ENCODE measurements at regions not wholly inside any gene's neighbourhood (a gene's known extent, or its start where the extent isn't known, plus 50 kb on each side); places are given as distances from the start of the nearest gene placed in this dataset.
A peak's percentile ranks its signal among the peaks of the same experiment; 100 is the strongest.

DNA sequence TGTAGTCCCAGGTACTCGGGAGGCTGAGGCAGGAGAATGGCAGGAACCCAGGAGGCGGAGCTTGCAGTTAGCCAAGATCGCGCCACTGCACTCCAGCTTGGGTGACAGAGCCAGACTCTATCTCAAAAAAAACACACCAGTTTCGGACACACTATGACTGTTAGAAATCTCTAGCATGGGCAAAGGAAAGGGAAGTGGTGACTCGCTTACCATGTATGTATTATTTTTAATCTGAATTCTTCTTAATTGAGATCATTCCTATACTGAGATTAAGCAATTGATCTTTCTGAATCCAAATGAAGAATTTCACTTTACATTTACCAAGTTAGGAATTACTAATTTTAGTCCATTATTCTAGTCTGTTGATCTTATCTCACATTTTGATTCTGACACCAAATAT, 459.2 kb upstream of the ALCAM start:
- Histone ChIP-seq H3K27ac (replicated peaks; ENCODE audit: low read length) (no peak overlapping the region), H2BK12ac (ENCODE audit: low read length) (no peak overlapping the region), H2AFZ (ENCODE audit: low read length) (no peak overlapping the region), H2BK120ac (ENCODE audit: low read depth, low read length) (no peak overlapping the region), H3K4me2 (ENCODE audit: insufficient read depth, low read length, poor library complexity, severe bottlenecking) (no peak overlapping the region), H4K91ac (ENCODE audit: low read depth, low read length, poor library complexity) (no peak overlapping the region), H3K4ac (ENCODE audit: low read length) (no peak overlapping the region), H3K14ac (ENCODE audit: low read length) (no peak overlapping the region), H3K9me3 (replicated peaks in 1 of 2; ENCODE audit: control insufficient read depth in 2 of 2, insufficient read depth in 1 of 2, low read depth in 1 of 2, low read length in 2 of 2) (peaks cover 6 to 7% of the 10 kb centered on the region in 2 donors), H2BK15ac (ENCODE audit: low read length) (no peak overlapping the region), H4K8ac (ENCODE audit: low read depth, low read length) (no peak overlapping the region), H2BK5ac (ENCODE audit: low read length) (no peak overlapping the region), H3K18ac (ENCODE audit: low read length) (no peak overlapping the region), H3K36me3 (replicated peaks in 1 of 2; ENCODE audit: control insufficient read depth in 2 of 2, insufficient read depth in 2 of 2, low read length in 2 of 2) (no peaks in the 10 kb centered on the region), H3K79me1 (ENCODE audit: low read depth, low read length) (no peaks in the 10 kb centered on the region), H3K4me1 (ENCODE audit: control insufficient read depth in 2 of 2, insufficient read depth in 1 of 2, low read depth in 1 of 2, low read length in 2 of 2) (peaks cover 1 to 5% of the 10 kb centered on the region in 2 donors), H3K9ac (ENCODE audit: low read depth, low read length, poor library complexity) (no peak overlapping the region), H3K4me3 (ENCODE audit: low read length in 2 of 2) (no peak overlapping the region), H2AK5ac (ENCODE audit: low read depth, low read length) (no peak overlapping the region), H3K27me3 (ENCODE audit: control insufficient read depth in 3 of 3, insufficient read depth in 3 of 3, low read depth in 1 of 3, low read length in 3 of 3) (no peaks in the 10 kb centered on the region), H3K23ac (ENCODE audit: low read depth, low read length, poor library complexity) (no peak overlapping the region)
- DNase-seq (ENCODE audit: low spot score): no peak
- WGBS, 2 donors (ENCODE audit: extremely low coverage in 2 of 2, insufficient read length in 2 of 2, insufficient replicate concordance in 1 of 2): no CpG with 5 or more reads among the region's 6 CpGs

DNA sequence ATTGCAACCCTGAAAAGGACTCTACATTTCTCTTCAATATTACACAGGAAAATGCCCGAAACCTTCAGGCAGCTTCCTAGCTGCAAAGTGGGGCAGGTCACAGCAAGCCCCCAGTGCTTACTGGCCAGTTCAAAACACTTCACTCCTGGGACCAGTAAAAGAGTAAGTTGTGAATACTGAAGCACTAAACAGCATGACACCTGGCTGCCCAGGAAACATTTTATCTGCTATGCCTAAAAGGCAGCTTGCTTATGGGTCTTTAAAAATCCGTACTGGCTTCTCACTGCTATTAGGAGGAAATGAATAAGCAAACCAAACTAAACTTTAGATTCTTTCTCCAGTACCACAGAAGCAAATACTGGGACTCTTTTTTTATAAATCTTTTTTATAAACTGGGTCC, 457.9 kb upstream of the ALCAM start:
- Histone ChIP-seq H3K27ac (replicated peaks; ENCODE audit: low read length) (no peak overlapping the region), H4K91ac (ENCODE audit: low read depth, low read length, poor library complexity) (no peak overlapping the region), H2BK12ac (ENCODE audit: low read length) (no peak overlapping the region), H3K4me1 (ENCODE audit: control insufficient read depth in 2 of 2, insufficient read depth in 1 of 2, low read depth in 1 of 2, low read length in 2 of 2) (peaks cover 1 to 5% of the 10 kb centered on the region in 2 donors), H4K8ac (ENCODE audit: low read depth, low read length) (no peak overlapping the region), H3K27me3 (ENCODE audit: control insufficient read depth in 3 of 3, insufficient read depth in 3 of 3, low read depth in 1 of 3, low read length in 3 of 3) (no peaks in the 10 kb centered on the region), H3K23ac (ENCODE audit: low read depth, low read length, poor library complexity) (no peak overlapping the region), H2BK5ac (ENCODE audit: low read length) (no peak overlapping the region), H2BK120ac (ENCODE audit: low read depth, low read length) (no peak overlapping the region), H3K14ac (ENCODE audit: low read length) (no peak overlapping the region), H3K9ac (ENCODE audit: low read depth, low read length, poor library complexity) (no peak overlapping the region), H3K79me1 (ENCODE audit: low read depth, low read length) (no peaks in the 10 kb centered on the region), H3K4me3 (ENCODE audit: low read length in 2 of 2) (no peak overlapping the region), H3K4me2 (ENCODE audit: insufficient read depth, low read length, poor library complexity, severe bottlenecking) (no peak overlapping the region), H3K36me3 (replicated peaks in 1 of 2; ENCODE audit: control insufficient read depth in 2 of 2, insufficient read depth in 2 of 2, low read length in 2 of 2) (no peaks in the 10 kb centered on the region), H3K18ac (ENCODE audit: low read length) (no peak overlapping the region), H3K9me3 (replicated peaks in 1 of 2; ENCODE audit: control insufficient read depth in 2 of 2, insufficient read depth in 1 of 2, low read depth in 1 of 2, low read length in 2 of 2) (peaks cover 0 to 5% of the 10 kb centered on the region in 2 donors), H2BK15ac (ENCODE audit: low read length) (no peak overlapping the region), H2AK5ac (ENCODE audit: low read depth, low read length) (no peak overlapping the region), H2AFZ (ENCODE audit: low read length) (peak overlapping the region; percentile 78), H3K4ac (ENCODE audit: low read length) (no peak overlapping the region)
- WGBS, 2 donors (ENCODE audit: extremely low coverage in 2 of 2, insufficient read length in 2 of 2, insufficient replicate concordance in 1 of 2): no CpG with 5 or more reads among the region's 2 CpGs
- no peak for DNase-seq (ENCODE audit: low spot score)

DNA sequence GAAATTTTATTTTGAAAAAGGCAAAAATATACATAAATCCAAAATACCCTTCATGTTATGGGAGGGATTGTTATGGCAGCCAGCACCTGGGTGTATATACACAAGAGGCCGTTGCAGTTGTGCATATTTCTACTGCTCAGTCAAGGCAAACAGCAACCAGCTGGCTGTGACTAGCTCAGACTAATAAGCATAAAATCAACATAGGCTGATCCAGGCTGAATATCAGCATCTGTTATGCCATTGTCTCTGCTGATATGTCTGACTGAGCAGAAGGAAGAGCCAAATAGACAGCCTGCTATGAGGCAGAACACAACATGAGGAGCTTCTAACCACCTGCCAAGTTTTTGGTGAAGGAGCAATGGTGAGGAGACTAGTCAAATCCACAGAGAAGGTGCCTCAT, 457.5 kb upstream of the ALCAM start:
- Histone ChIP-seq H2BK120ac (ENCODE audit: low read depth, low read length) (no peak overlapping the region), H3K27me3 (ENCODE audit: control insufficient read depth in 3 of 3, insufficient read depth in 3 of 3, low read depth in 1 of 3, low read length in 3 of 3) (no peaks in the 10 kb centered on the region), H3K79me1 (ENCODE audit: low read depth, low read length) (no peaks in the 10 kb centered on the region), H3K9me3 (replicated peaks in 1 of 2; ENCODE audit: control insufficient read depth in 2 of 2, insufficient read depth in 1 of 2, low read depth in 1 of 2, low read length in 2 of 2) (peaks cover 0 to under 1% of the 10 kb centered on the region in 2 donors), H3K4ac (ENCODE audit: low read length) (no peak overlapping the region), H3K4me3 (ENCODE audit: low read length in 2 of 2) (no peak overlapping the region), H3K4me2 (ENCODE audit: insufficient read depth, low read length, poor library complexity, severe bottlenecking) (no peak overlapping the region), H2AFZ (ENCODE audit: low read length) (peak overlapping the region; percentile 78), H3K36me3 (replicated peaks in 1 of 2; ENCODE audit: control insufficient read depth in 2 of 2, insufficient read depth in 2 of 2, low read length in 2 of 2) (no peaks in the 10 kb centered on the region), H4K91ac (ENCODE audit: low read depth, low read length, poor library complexity) (no peak overlapping the region), H4K8ac (ENCODE audit: low read depth, low read length) (no peak overlapping the region), H2BK5ac (ENCODE audit: low read length) (no peak overlapping the region), H2BK15ac (ENCODE audit: low read length) (no peak overlapping the region), H2AK5ac (ENCODE audit: low read depth, low read length) (no peak overlapping the region), H3K9ac (ENCODE audit: low read depth, low read length, poor library complexity) (no peak overlapping the region), H3K4me1 (ENCODE audit: control insufficient read depth in 2 of 2, insufficient read depth in 1 of 2, low read depth in 1 of 2, low read length in 2 of 2) (peaks cover 1 to 5% of the 10 kb centered on the region in 2 donors), H3K23ac (ENCODE audit: low read depth, low read length, poor library complexity) (no peak overlapping the region), H2BK12ac (ENCODE audit: low read length) (no peak overlapping the region), H3K14ac (ENCODE audit: low read length) (no peak overlapping the region), H3K27ac (replicated peaks; ENCODE audit: low read length) (no peak overlapping the region), H3K18ac (ENCODE audit: low read length) (no peak overlapping the region)
- whole genome bisulfite sequencing, 2 donors (ENCODE audit: extremely low coverage in 2 of 2, insufficient read length in 2 of 2, insufficient replicate concordance in 1 of 2): no CpG with 5 or more reads among the region's 1 CpG
- no peak for DNase-seq (ENCODE audit: low spot score)

DNA sequence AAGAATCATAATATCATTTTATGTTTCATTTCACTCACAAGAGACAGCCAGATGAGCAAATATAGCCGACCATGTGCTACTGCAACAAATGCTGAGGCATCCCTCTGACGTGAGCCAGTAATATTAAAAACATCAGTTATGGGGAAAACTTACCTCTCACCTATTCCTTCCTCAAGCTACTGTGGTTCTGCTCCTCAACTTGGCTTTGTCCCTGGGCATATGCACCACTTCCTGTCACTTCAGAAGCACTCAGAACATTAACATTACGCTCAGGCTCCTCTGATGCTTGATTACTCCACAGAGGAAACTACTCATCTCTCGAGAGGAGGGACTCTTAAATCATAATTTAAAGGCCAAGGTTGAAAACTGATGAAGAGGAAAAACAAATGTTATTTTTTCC, 457.0 kb upstream of the ALCAM start:
- no peak overlapping the region for H3K27ac ChIP-seq (replicated peaks; ENCODE audit: low read length)
- H3K14ac ChIP-seq (ENCODE audit: low read length): no peak overlapping the region
- H3K9me3 ChIP-seq (replicated peaks in 1 of 2; ENCODE audit: control insufficient read depth in 2 of 2, insufficient read depth in 1 of 2, low read depth in 1 of 2, low read length in 2 of 2): no peaks in the 10 kb centered on the region
- no peaks in the 10 kb centered on the region for H3K36me3 ChIP-seq (replicated peaks in 1 of 2; ENCODE audit: control insufficient read depth in 2 of 2, insufficient read depth in 2 of 2, low read length in 2 of 2)
- H4K91ac ChIP-seq (ENCODE audit: low read depth, low read length, poor library complexity): no peak overlapping the region
- no peak overlapping the region for H2BK12ac ChIP-seq (ENCODE audit: low read length)
- no peak overlapping the region for H2AK5ac ChIP-seq (ENCODE audit: low read depth, low read length)
- H3K9ac ChIP-seq (ENCODE audit: low read depth, low read length, poor library complexity): no peak overlapping the region
- no peak overlapping the region for H2BK120ac ChIP-seq (ENCODE audit: low read depth, low read length)
- no peaks in the 10 kb centered on the region for H3K79me1 ChIP-seq (ENCODE audit: low read depth, low read length)
- DNase-seq (ENCODE audit: low spot score): no peak
- peak overlapping the region; percentile 78 for H2AFZ ChIP-seq (ENCODE audit: low read length)
- no CpG with 5 or more reads among the region's 4 CpGs for whole genome bisulfite sequencing, 2 donors (ENCODE audit: extremely low coverage in 2 of 2, insufficient read length in 2 of 2, insufficient replicate concordance in 1 of 2)
- H3K27me3 ChIP-seq (ENCODE audit: control insufficient read depth in 3 of 3, insufficient read depth in 3 of 3, low read depth in 1 of 3, low read length in 3 of 3): no peaks in the 10 kb centered on the region
- no peak overlapping the region for H3K4me3 ChIP-seq (ENCODE audit: low read length in 2 of 2)
- H2BK5ac ChIP-seq (ENCODE audit: low read length): no peak overlapping the region
- peaks cover 1 to 5% of the 10 kb centered on the region in 2 donors for H3K4me1 ChIP-seq (ENCODE audit: control insufficient read depth in 2 of 2, insufficient read depth in 1 of 2, low read depth in 1 of 2, low read length in 2 of 2)
- H2BK15ac ChIP-seq (ENCODE audit: low read length): no peak overlapping the region
- H3K18ac ChIP-seq (ENCODE audit: low read length): no peak overlapping the region
- H3K23ac ChIP-seq (ENCODE audit: low read depth, low read length, poor library complexity): no peak overlapping the region
- H3K4ac ChIP-seq (ENCODE audit: low read length): no peak overlapping the region
- no peak overlapping the region for H3K4me2 ChIP-seq (ENCODE audit: insufficient read depth, low read length, poor library complexity, severe bottlenecking)
- no peak overlapping the region for H4K8ac ChIP-seq (ENCODE audit: low read depth, low read length)
